ENCODE measurements at regions not wholly inside any gene's neighbourhood (a gene's known extent, or its start where the extent isn't known, plus 50 kb on each side); places are given as distances from the start of the nearest gene placed in this dataset.
A peak's percentile ranks its signal among the peaks of the same experiment; 100 is the strongest.

GRCh38 chr18:56127322-56128099, 510.9 kb downstream of the TXNL1 start:
- peak; percentile 17 for DNase-seq (ENCODE audit: low spot score)

DNA sequence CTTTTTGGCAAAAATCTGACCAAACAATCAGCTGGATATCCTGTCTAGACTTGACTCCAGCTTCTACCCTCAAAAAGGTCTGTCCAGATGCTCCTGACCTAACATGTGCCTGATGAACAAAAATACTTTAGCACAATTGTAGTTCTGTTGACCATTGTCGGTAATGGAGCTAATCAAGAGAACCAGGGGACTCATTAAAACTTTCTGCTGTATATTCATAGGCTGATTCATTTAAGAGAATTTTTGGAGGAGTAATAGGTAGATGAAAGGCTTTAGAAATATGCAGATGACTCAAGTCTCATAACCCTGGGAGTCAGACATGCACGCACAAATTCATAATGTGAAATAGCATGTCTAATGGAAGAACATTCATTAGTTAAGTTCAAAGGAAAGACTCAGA, 514.2 kb downstream of the TXNL1 start:
- peak; percentile 73 for DNase-seq (ENCODE audit: low spot score)

DNA sequence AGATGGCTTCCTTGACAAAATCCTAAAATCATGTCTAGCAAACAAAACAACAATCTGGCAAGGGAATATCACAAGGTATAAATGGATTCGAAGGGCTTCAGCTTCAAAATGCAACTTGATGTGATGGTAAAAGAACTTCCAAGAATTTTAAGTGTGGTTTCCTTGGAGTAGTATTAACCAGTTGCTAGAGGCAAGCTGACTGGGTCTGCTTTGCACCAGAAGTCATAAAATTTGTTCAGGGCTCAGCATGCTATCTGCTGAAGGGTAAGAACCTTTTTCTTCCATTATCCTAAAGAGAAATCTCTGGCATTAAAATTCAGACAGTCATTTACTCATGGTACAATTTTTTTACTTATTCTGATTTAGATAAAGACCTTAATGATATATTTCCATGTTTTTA, 516.7 kb downstream of the TXNL1 start:
- DNase-seq (ENCODE audit: low spot score) = no peak

DNA sequence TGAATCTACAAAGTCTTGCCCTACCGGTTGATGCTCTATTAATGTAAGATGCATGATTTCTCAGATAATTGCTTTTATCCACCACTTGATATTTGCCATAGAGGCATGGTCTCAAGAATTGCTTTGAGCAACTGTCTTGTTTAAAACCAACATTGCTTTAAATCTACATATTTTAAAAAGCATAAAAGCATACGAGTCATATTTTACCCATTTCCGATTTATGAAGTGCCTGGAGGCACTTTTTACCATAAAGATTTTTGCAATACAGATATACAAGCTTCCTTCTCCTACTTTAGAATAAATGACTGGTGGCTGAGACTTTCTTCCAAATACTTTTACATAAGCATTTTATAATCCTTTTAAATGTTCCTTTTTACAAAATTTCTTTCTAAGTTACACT, 517.6 kb downstream of the TXNL1 start:
- DNase-seq (ENCODE audit: low spot score) = no peak

DNA sequence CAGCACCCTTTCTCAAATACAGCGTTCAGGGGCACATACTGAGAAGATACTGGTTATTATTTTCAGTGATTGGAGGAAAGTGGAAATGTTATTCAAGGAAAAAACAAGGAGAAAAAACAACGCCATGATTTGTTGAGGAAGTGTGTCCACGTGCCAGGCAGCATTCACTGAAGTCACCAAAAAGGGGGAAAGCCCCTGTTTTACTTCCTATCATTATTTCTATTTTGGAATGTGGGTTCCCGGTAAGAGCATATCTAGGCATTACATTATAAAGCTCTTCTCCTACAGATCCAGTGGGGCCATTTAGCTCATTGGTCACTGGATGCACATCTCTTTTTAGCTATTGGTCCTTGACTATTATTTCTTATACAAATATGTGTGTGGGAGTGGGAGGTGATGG, 518.7 kb downstream of the TXNL1 start:
- no peak for DNase-seq (ENCODE audit: low spot score)

GRCh38 chr18:56118422-56118821, 520.0 kb downstream of the TXNL1 start:
- DNase-seq (ENCODE audit: low spot score) = no peak

- no peak for DNase-seq (ENCODE audit: low spot score)
Observed at GRCh38 chr18:56115071-56116015, 523.0 kb downstream of the TXNL1 start.

DNA sequence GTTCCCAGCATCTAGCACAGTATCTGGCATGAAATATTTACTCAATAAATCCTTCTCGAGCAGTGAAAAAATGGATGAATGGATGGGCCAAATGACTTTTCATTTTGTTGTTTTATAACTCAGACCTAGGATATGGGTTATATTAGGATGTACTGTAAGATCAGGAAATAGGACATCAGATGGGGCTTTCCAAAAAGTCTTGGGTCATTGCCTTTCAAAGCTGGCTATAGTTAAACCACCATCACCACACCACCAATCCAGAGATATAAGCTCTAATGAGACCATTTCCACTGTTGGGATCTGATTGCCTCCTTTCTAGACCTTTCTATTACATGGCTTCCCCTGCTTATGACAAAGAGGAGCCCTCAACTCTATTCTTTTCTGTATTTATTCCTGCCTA, 525.0 kb upstream of the TCF4 start:
- no peak for DNase-seq (ENCODE audit: low spot score)

DNA sequence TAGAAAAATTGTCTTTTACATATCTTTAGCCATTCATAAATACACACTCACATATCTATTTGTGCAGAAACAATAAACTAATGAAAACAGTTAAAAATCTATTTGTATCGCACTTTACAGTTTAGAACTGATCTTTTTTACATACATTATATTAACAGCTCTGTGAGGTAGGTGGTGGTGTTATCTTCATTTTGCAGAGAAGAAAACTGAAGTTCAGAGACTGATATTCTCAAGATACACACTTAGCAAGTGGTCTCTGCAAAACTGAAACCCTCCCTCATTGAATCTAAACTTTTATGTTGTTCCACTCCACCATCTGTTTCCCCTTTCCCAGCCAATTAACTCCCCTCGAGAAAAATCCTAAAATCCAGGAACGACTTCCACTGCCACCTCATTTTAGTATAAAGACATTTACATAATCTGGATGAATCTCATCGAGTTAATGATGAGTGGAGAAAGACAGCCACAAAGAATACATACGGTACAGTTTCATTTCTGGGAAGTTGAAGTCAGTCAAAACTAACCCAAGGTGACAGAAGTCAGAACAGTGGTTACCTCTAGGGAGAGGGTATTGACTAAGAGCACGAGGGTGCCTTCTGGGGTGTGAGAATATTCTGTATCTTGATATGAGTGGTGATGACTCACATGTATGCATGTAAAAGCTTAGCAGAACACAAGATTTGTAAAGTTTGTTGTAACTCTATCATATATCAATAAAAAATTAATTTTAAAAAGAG, 524.2 kb upstream of the TCF4 start:
- no peak for DNase-seq (ENCODE audit: low spot score)

- DNase-seq (ENCODE audit: low spot score) = no peak
Observed at GRCh38 chr18:56109757-56110156, 521.8 kb upstream of the TCF4 start.

GRCh38 chr18:56108478-56109367, 520.7 kb upstream of the TCF4 start:
- DNase-seq (ENCODE audit: low spot score) = no peak

DNA sequence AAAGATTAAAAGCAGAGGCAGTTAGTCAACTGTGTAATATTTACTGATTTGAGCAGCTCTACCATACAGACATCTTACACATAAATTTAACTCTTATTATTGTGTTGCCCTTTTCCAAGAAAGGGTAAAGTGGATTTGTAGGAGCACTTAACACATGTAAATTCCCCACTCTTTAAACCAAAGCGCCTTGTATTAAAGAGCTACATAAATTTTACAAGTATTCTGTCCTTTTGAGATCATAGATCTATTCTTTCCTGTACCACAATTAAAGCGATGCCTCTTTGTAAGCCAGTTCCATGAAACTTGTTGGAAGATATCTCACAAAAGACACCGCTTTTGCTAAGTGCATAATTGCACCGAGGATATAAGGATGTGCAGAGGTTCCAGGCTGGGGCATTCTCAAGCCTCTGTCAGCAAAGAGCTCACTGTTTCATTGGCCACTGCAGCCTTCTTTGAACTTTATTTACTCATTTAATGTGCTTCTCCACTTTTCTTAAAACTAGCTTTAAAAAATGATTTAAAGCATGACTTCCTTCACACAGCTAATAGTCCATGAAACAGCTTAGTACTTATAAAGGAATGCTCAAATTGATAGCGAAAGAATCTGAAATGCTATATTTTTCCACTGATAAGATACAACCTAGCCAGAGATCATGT, 520.0 kb upstream of the TCF4 start:
- DNase-seq (ENCODE audit: low spot score) = no peak

DNA sequence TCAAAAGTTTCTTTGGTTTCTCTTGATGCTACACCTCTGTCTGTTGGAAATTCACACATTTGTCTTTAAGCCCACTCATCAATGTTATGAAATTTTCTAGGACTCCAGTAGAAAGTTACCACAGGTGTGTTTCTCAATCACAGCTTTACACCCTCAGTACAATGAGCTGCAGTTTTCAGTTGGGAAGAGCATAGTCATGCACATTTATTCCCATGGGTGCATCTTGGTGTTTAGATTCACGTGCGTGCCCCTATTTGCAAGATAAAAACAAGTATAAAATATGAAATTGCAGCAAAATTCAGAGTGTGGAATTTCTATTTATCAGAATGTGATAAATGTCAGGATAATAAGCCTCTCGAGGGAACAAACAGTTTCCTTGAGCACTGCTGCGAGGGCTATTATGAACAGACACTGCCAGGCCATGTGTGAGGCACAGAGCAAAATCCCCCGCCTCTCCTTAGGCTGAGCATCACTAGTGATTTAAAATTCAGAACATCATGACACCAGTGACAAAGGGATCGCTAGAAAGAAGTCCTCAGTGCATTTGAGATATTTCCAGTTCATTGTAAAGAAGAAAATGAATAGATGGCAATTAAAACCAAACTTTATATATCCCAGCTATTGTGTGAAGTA, 512.2 kb upstream of the TCF4 start:
- DNase-seq (ENCODE audit: low spot score) = no peak

DNA sequence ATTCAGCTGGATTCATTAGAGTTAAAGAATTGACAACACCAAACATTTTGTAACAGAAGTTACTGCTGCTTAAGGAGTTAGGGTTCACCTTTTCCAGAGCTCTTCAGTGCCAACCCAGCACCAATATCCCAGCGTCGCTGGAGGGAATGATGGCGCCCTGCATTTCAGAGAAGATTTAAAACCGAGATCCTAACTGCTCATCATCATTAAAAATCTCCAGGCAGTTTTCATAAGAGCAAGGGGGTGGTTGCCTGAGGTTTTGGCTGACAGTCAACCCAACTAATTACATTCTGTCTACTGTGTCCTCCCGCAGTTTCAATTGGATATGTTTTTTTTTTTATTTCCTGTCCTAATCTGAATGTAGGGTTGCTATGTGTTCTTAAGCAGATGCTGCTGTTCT, 509.6 kb upstream of the TCF4 start:
- DNase-seq (ENCODE audit: low spot score) = no peak

- no peak for DNase-seq (ENCODE audit: low spot score)
Observed at GRCh38 chr18:56096861-56097260, 508.9 kb upstream of the TCF4 start.

GRCh38 chr18:56089612-56090258, 501.7 kb upstream of the TCF4 start:
- no peak for DNase-seq (ENCODE audit: low spot score)

DNA sequence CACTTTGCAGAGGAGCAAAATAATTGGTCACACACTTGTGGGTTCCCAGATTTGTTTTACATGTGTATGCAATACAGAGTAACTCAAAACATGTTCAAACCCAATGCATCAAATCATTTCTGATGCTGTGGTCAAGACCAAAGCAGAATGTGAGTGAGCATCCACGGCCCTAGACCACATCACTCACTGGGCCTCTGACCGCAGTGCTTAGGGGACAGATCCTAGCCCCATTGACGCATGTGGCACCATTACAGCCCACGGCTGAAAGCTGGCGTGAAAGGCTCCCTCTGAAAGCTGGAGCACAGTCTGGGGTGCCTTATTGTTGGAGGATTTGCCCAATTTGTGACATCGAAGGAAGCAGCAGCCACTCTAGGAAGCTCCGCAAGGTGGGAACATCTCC, 498.8 kb upstream of the TCF4 start:
- no peak for DNase-seq (ENCODE audit: low spot score)

DNA sequence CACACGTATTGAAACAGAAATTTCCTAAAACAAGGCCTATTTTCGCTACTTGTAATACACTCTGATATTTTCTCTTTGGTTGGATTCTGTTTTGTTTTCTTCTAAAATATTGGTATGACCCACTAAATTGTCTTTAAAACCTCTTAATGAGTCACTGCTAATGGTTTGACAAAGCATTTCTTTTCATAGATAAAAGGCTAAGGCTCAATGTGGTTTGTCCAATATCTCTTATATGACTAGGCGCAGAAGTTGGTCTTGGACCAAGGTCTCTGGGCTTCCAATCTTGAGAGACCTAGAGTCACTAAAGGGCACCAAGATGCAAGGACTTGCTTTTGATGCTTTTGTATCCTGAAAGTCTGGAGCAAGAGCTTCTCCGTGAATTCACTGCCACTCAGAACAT, 498.2 kb upstream of the TCF4 start:
- DNase-seq (ENCODE audit: low spot score) = no peak

GRCh38 chr18:56085551-56085950, 497.6 kb upstream of the TCF4 start:
- DNase-seq (ENCODE audit: low spot score) = peak; percentile 77
